GM19397 (cell line): ENCODE measurements at regions not wholly inside any gene's neighbourhood (a gene's known extent, or its start where the extent isn't known, plus 50 kb on each side); places are given as distances from the start of the nearest gene placed in this dataset.
"Not testable (repeated sequence)": the region's sequence is repeated elsewhere in the genome, so short reads cannot be mapped to it uniquely, and the experiment has no call there.

ENCODE experiments used
- ATAC-seq: cut with Tn5 transposase; IDR thresholded peaks from one replicate; pipeline ENCODE4 v1.9.1; 2021; ENCODE audit warnings: mild to moderate bottlenecking, moderate library complexity; ENCODE audit not compliant: unreplicated experiment

GRCh38 chr5:62199792-62200716 is 106.0 kb upstream of the KIF2A start:
- ATAC-seq: no peak

- ATAC-seq: no peak
Measured at GRCh38 chr5:62206150-62206829, 99.7 kb upstream of the KIF2A start.

- ATAC-seq: no peak
Measured at GRCh38 chr5:62208218-62208852, 97.7 kb upstream of the KIF2A start.

GRCh38 chr5:62211405-62211804 is 94.6 kb upstream of the KIF2A start:
- no peak for ATAC-seq

GRCh38 chr5:62212648-62213047 is 93.4 kb upstream of the KIF2A start:
- no peak for ATAC-seq

GRCh38 chr5:62214701-62215100 is 91.3 kb upstream of the KIF2A start:
- ATAC-seq: no peak

- not testable (repeated sequence) for ATAC-seq
Measured at GRCh38 chr5:62216603-62217002, 89.4 kb upstream of the KIF2A start.

GRCh38 chr5:62217095-62217494 is 88.9 kb upstream of the KIF2A start:
- not testable (repeated sequence) for ATAC-seq

- not testable (repeated sequence) for ATAC-seq
Measured at GRCh38 chr5:62218860-62219259, 87.1 kb upstream of the KIF2A start.

GRCh38 chr5:62221881-62222280 is 84.1 kb upstream of the KIF2A start:
- ATAC-seq: not testable (repeated sequence)

GRCh38 chr5:62222305-62222704 is 83.7 kb upstream of the KIF2A start:
- not testable (repeated sequence) for ATAC-seq

- peak; percentile 96 for ATAC-seq
Measured at GRCh38 chr5:62223312-62223670, 82.7 kb upstream of the KIF2A start.

GRCh38 chr5:62224987-62225601 is 80.9 kb upstream of the KIF2A start:
- ATAC-seq: not testable (repeated sequence)

- not testable (repeated sequence) for ATAC-seq
Measured at GRCh38 chr5:62230876-62231388, 75.1 kb upstream of the KIF2A start.

GRCh38 chr5:62231576-62231975 is 74.4 kb upstream of the KIF2A start:
- no peak for ATAC-seq

- ATAC-seq: not testable (repeated sequence)
Measured at GRCh38 chr5:62232218-62232617, 73.8 kb upstream of the KIF2A start.

GRCh38 chr5:62233083-62234046 is 72.6 kb upstream of the KIF2A start:
- peak; percentile 49 for ATAC-seq

GRCh38 chr5:62236593-62236992 is 69.4 kb upstream of the KIF2A start:
- ATAC-seq: not testable (repeated sequence)

GRCh38 chr5:62237944-62238343 is 68.1 kb upstream of the KIF2A start:
- ATAC-seq: not testable (repeated sequence)

GRCh38 chr5:62238584-62238983 is 67.4 kb upstream of the KIF2A start:
- not testable (repeated sequence) for ATAC-seq
